ENCODE measurements at regions not wholly inside any gene's neighbourhood (a gene's known extent, or its start where the extent isn't known, plus 50 kb on each side); places are given as distances from the start of the nearest gene placed in this dataset.

GRCh38 chr1:36553591-36554322, 71.0 kb upstream of the CSF3R start:
- Histone ChIP-seq H3K27ac (no peak overlapping the region), H3K9me3 (no peaks in the 10 kb centered on the region), H3K36me3 (no peaks in the 10 kb centered on the region), H3K4me1 (no peaks in the 10 kb centered on the region), H3K4me3 (no peak overlapping the region), H3K27me3 (peaks cover 19 to 44% (median 32%) of the 10 kb centered on the region in 3 donors)
- DNase-seq: peak in 1 of 2 donors; percentile 14
- ATAC-seq: no peak
- no peak for TF ChIP-seq POLR2A (IDR thresholded peaks at IDR 0.05)
- peak in 4 of 5 experiments; percentile 23 to 46 (median 36) for TF ChIP-seq CTCF (IDR thresholded peaks at IDR 0.05 in 4 of 5, conservative IDR thresholded peaks at IDR 0.05 in 1 of 5)
- intact Hi-C loops (cut with DNase I; ENCODE audit: low total_unique reads): no loop called here
- in situ Hi-C loops (cut with MboI; ENCODE audit: low sequenced_read_pairs in 4 of 4): loop anchor here in 1 of 4 donors (25.0 kb wide), 1 partner anchor 884 kb away; no protein-coding TSS in a partner anchor

GRCh38 chr1:36542962-36543515, 60.3 kb upstream of the CSF3R start:
- H3K4me3 ChIP-seq: no peak overlapping the region
- ATAC-seq: no peak
- TF ChIP-seq CTCF (IDR thresholded peaks at IDR 0.05 in 4 of 5, conservative IDR thresholded peaks at IDR 0.05 in 1 of 5): no peak
- no peak for TF ChIP-seq POLR2A (IDR thresholded peaks at IDR 0.05)
- no peaks in the 10 kb centered on the region for H3K9me3 ChIP-seq
- no peak for DNase-seq
- in situ Hi-C loops (cut with MboI; ENCODE audit: low sequenced_read_pairs in 4 of 4): no loop called here
- intact Hi-C loops (cut with DNase I; ENCODE audit: low total_unique reads): no loop called here
- H3K27ac ChIP-seq: no peak overlapping the region
- no peaks in the 10 kb centered on the region for H3K36me3 ChIP-seq
- H3K27me3 ChIP-seq: peaks cover 0 to 7% (median 0%) of the 10 kb centered on the region in 3 donors
- H3K4me1 ChIP-seq: no peaks in the 10 kb centered on the region

GRCh38 chr1:36542024-36542961, 59.6 kb upstream of the CSF3R start:
- Histone ChIP-seq H3K4me1 (no peaks in the 10 kb centered on the region), H3K27ac (no peak overlapping the region), H3K9me3 (no peaks in the 10 kb centered on the region), H3K27me3 (peaks cover 0 to 7% (median 0%) of the 10 kb centered on the region in 3 donors), H3K4me3 (no peak overlapping the region), H3K36me3 (no peaks in the 10 kb centered on the region)
- DNase-seq: no peak
- intact Hi-C loops (cut with DNase I; ENCODE audit: low total_unique reads): no loop called here
- no peak for ATAC-seq
- in situ Hi-C loops (cut with MboI; ENCODE audit: low sequenced_read_pairs in 4 of 4): no loop called here
- no peak for TF ChIP-seq POLR2A (IDR thresholded peaks at IDR 0.05)

GRCh38 chr1:36540056-36540455, 57.3 kb upstream of the CSF3R start:
- TF ChIP-seq POLR2A (IDR thresholded peaks at IDR 0.05) (no peak), CTCF (IDR thresholded peaks at IDR 0.05 in 4 of 5, conservative IDR thresholded peaks at IDR 0.05 in 1 of 5) (no peak)
- no peak overlapping the region for H3K27ac ChIP-seq
- H3K4me1 ChIP-seq: no peaks in the 10 kb centered on the region
- ATAC-seq (no peak), DNase-seq (no peak)
- intact Hi-C loops (cut with DNase I; ENCODE audit: low total_unique reads) (no loop called here), in situ Hi-C loops (cut with MboI; ENCODE audit: low sequenced_read_pairs in 4 of 4) (no loop called here)
- no peaks in the 10 kb centered on the region for H3K9me3 ChIP-seq
- H3K27me3 ChIP-seq: peaks cover 0 to 7% (median 0%) of the 10 kb centered on the region in 3 donors
- no peak overlapping the region for H3K4me3 ChIP-seq
- no peaks in the 10 kb centered on the region for H3K36me3 ChIP-seq

GRCh38 chr1:36539526-36539925, 56.8 kb upstream of the CSF3R start:
- no peak for ATAC-seq
- in situ Hi-C loops (cut with MboI; ENCODE audit: low sequenced_read_pairs in 4 of 4) (no loop called here), intact Hi-C loops (cut with DNase I; ENCODE audit: low total_unique reads) (no loop called here)
- Histone ChIP-seq H3K27me3 (peaks cover 0 to 7% (median 0%) of the 10 kb centered on the region in 3 donors), H3K9me3 (no peaks in the 10 kb centered on the region), H3K36me3 (no peaks in the 10 kb centered on the region), H3K4me1 (no peaks in the 10 kb centered on the region), H3K4me3 (no peak overlapping the region), H3K27ac (no peak overlapping the region)
- TF ChIP-seq POLR2A (IDR thresholded peaks at IDR 0.05) (no peak), CTCF (IDR thresholded peaks at IDR 0.05 in 4 of 5, conservative IDR thresholded peaks at IDR 0.05 in 1 of 5) (no peak)
- no peak for DNase-seq

Data from gastrocnemius medialis (tissue), 4 donors.